GM12873 (cell line): ENCODE measurements at regions not wholly inside any gene's neighbourhood (a gene's known extent, or its start where the extent isn't known, plus 50 kb on each side); places are given as distances from the start of the nearest gene placed in this dataset.

ENCODE experiments used
- TF ChIP-seq, protein P1 (sequence below): IDR thresholded peaks from 2 replicates; pipeline ENCODE4 v1.5.1; 2012; ENCODE audit warnings: low read depth, mild to moderate bottlenecking, moderate library complexity, low read length, control low read depth; ENCODE audit not compliant: insufficient read depth; ENCODE audit errors: missing control alignments

DNA sequence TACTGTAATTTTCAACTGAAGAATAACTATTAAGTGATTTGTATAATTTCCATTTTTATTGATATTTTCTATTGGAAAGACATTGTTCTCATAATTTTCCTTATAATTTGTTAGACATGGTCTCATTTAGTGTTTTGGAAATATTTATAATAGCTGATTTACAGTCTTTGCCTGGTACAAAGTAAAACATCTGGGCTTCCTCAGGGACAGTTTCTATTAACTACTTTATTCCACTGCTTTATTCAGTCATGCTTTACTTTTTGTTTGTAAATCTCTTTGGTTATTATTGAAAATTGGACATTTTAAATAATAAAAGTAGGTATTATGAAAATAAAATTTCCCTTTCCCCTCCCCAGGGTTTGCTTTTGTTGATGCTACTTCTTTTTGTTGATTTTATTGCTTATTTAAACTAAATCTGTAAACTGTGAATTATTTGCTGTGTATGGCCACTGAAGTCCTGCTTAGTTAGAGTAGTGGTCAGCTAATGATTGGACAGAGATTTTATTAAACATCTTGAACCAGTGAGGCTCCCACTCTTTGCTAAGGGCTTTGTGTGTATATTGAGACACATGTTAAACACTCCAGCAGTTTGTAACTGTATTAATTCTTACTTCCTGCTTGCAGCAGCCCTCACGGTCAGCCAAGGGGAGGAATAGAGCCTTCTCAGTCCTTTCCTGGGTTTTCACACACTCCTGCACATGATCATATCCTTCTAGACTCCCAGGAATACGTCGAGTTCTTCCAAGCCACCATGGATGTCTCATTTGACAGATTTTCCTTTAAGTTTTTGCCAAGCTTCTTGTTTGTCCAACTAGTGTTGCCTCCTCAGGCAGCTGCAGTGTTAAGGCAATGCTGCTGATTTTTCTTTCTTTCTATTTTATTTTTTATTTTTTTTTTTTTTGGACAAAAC is 994.6 kb upstream of the PRMT6 start:
- TF ChIP-seq, protein P1, sequence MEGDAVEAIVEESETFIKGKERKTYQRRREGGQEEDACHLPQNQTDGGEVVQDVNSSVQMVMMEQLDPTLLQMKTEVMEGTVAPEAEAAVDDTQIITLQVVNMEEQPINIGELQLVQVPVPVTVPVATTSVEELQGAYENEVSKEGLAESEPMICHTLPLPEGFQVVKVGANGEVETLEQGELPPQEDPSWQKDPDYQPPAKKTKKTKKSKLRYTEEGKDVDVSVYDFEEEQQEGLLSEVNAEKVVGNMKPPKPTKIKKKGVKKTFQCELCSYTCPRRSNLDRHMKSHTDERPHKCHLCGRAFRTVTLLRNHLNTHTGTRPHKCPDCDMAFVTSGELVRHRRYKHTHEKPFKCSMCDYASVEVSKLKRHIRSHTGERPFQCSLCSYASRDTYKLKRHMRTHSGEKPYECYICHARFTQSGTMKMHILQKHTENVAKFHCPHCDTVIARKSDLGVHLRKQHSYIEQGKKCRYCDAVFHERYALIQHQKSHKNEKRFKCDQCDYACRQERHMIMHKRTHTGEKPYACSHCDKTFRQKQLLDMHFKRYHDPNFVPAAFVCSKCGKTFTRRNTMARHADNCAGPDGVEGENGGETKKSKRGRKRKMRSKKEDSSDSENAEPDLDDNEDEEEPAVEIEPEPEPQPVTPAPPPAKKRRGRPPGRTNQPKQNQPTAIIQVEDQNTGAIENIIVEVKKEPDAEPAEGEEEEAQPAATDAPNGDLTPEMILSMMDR, result no peak

DNA sequence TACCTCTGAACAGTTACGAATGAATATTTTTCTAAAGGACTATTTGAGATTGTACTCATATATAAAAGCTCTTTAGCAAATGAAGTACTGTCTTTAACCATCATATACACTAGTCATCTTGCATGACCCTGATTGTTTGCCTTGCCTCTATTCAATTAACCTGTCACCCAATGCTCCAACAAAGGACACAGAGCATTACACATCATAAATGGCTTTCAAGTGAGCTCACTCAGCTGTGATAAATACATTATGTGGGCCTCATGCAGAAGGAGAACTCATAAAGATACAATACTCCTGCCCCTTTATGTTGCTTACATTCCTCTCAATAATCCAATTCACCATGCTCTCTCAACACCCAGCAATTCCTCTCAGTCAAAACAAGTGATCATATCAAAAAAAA is 993.0 kb upstream of the PRMT6 start:
- TF ChIP-seq, protein P1, result no peak

- TF ChIP-seq, protein P1, result no peak
These were observed 983.4 kb upstream of the PRMT6 start for GRCh38 chr1:106072909-106073600.

- TF ChIP-seq, protein P1, result no peak
These were observed 975.7 kb upstream of the PRMT6 start for GRCh38 chr1:106080608-106081325.

DNA sequence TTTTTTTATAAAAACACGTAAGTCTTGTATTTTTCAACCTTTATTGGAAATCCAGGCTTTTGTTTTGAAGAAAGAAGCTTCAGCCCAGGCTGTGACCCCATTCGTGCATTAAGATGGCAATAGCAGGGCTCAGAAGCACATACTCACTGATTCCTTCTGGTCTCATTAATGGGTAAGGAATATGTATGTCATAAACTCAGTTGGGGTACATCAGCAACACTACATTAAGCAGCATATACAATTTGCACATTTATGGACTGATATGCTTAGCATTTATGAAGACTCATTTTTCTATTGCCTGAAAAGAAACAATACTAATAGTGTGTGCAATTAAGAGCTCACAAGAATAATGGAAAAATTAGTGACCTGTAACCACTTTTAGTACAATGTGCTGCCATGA is 945.4 kb upstream of the PRMT6 start:
- TF ChIP-seq, protein P1, result no peak

- TF ChIP-seq, protein P1, result no peak
These were observed 942.6 kb upstream of the PRMT6 start for GRCh38 chr1:106113851-106114250.

- TF ChIP-seq, protein P1, result no peak
These were observed 935.7 kb upstream of the PRMT6 start for GRCh38 chr1:106120789-106121188.
